CD1c-positive myeloid dendritic cell (primary cell): ENCODE measurements at regions not wholly inside any gene's neighbourhood (a gene's known extent, or its start where the extent isn't known, plus 50 kb on each side); places are given as distances from the start of the nearest gene placed in this dataset.

Source experiments
- DNase-seq: peaks from one replicate; pipeline ENCODE4 v3.0.0-alpha.2; 2016; ENCODE audit errors: extremely low spot score

GRCh38 chr14:24693353-24693737, 59.4 kb upstream of the GZMB start:
- no peak for DNase-seq

GRCh38 chr14:24692382-24693352, 58.7 kb upstream of the GZMB start:
- peak; percentile 51 for DNase-seq

DNA sequence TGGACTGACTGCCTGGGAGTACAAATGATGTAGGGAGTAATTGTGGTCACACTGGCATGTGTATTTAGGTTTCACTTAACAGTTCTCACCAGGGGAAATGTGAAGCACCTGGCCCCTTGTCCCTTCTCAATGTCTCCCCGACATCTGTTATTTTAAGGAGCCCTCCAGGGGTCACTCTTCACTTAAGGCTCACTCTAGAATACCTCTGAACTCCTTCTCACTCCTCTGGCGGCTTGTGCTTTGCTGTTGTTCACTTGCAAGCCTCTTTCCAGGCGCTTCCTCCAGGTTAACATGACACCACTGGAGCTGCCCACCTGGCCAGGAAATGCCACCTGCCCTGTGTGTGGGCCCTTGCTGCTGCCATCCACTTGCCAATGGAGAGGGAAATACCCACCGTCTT, 56.5 kb upstream of the GZMB start:
- DNase-seq: no peak

DNA sequence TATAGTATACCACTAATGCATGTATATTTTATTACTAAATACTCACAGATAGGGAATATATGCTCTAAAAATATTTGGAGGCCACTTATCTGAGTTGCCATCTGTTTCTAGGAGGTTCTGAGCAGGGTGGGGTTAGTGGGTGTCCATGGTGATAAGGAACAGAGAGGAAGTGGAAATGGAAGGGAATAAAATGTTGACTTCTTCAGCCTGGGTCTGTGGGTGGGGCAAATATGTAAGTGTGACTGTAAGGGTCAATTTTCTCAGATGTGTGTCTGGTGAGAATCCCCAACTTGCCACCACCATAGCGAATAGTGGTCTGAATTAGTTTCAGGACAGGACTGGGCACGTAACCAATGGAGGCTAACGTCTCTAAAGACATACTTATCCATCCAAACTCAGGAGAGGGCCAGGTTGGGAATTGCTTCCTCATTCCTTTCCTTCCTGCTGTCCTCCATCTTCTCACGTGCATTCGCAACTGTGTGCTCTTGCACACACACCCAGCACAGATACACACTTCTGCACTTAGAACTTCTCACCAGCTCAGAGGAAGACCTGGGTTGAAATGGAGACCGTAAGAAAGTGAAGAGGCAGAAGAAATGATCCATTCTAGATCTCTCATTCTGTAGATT, 54.2 kb upstream of the GZMB start:
- peak; percentile 16 for DNase-seq
